GM19468 (cell line): ENCODE measurements at regions not wholly inside any gene's neighbourhood (a gene's known extent, or its start where the extent isn't known, plus 50 kb on each side); places are given as distances from the start of the nearest gene placed in this dataset.
"Not testable (repeated sequence)": the region's sequence is repeated elsewhere in the genome, so short reads cannot be mapped to it uniquely, and the experiment has no call there.

ENCODE experiments used
- ATAC-seq: cut with Tn5 transposase; IDR thresholded peaks from one replicate; pipeline ENCODE4 v1.9.1; 2021; ENCODE audit warnings: mild to moderate bottlenecking, moderate library complexity, moderate number of reproducible peaks; ENCODE audit not compliant: unreplicated experiment; ENCODE audit errors: extremely low read depth

DNA sequence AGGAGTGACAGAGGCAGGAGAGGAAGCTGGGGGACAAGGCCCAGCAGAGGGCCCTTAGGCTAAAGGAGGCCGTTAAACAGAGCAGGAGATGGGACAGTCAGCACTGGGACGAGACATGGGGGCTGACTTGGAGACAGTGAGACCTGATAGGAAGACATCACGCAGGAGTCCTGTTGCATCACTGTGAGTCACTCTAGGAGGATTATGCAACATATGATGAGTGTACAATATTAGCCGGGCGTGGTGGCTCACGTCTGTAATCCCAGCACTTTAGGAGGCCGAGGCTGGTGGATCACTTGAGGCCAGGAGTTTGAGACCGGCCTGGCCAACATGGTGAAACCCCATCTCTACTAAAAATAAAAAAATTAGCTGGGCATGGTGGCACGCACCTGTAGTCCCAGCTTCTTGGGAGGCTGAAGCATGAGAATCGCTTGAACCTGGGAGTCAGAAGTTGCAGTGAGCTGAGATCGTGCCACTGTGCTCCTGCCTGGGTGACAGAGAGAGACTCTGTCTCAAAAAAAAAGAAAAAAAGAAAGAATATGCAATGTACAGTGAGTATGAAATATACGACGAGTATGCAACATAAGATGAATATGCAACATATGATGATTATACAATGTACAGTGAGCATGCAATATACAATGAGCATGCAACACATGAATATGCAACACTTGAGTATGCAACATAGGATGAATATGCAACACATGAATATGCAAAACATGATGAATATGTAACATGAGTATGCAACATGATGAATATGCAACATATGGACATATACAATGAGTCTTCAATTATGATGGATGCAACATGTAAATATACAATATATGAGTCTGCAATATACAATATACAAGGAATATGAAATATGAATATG, 83.3 kb upstream of the ID2 start:
- no peak for ATAC-seq

DNA sequence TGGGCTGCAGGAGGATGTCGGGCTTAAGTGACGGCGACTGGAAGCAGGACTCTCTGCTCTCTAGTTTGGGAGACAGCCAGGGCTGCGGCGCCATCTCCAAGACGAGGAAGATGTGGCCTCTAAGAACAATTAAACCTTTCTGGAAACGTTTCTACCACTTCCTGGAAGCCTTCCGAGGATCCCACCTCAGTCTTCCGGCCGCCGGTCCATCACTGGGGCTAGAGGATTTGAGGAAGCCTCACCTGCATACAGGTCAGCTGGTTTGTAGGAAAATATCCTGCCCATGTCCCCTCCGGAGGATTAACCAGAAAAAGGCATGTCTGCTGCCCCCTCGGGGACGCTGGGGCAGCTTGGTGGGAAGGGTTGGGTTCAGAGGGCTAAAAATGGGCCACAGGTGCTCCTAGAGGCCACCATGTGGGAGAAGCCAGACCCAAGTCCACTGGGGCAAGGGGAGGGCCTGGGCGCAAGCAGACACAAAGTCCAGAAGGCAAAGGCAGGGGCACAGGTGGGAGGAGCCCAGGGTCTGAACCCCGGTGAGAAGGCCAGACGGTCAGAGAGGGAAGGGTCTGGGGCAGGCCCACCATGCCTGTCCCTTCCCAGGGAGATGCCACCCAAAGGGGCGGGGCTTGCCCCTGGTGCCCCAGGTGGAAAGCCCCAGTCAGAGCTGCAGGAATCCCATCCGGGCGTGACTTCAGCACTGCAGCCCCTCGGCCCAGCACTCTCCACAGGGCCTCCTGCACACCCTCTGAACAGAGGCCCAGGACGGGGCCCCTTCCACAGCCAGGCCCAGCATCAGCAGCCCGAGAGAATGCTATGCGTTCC, 82.2 kb upstream of the ID2 start:
- ATAC-seq: no peak

DNA sequence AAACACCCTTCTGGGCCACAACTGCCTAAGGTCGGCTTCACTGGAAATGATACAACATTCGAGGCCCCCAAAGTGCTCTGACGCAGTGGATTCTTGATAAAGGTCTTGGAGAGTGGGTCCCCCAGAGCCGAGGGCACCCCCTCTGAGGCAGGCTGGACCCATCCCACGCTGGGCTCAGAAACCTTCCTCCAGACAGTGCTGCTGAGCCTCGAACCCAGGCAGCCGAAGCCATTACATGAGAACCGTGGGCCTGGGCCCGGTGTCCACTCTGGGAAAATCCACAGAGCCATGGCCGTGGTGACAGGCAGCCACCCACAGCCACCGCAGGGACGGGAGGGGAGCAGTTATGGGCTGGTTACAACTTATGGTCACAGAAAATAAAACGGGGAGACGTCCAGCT, 81.4 kb upstream of the ID2 start:
- ATAC-seq: no peak

DNA sequence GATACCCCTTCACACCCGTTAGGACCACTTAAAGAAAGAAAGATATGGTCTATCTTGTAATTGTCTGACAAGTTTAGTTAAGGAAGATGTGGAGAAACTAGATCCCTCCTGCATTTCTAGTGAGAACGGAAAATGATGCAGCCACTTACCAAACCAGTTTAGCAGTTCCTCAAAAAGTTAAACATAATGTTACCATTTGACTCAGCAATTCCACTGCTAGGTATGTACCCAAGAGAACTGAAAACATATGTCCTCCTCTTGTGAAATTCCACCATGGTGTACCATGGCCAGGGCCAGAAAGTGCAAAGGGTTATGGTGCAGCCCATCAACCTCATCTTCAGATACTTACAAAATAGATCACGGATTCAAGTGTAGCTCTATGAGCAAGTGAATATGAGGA, 79.0 kb upstream of the ID2 start:
- ATAC-seq: no peak

DNA sequence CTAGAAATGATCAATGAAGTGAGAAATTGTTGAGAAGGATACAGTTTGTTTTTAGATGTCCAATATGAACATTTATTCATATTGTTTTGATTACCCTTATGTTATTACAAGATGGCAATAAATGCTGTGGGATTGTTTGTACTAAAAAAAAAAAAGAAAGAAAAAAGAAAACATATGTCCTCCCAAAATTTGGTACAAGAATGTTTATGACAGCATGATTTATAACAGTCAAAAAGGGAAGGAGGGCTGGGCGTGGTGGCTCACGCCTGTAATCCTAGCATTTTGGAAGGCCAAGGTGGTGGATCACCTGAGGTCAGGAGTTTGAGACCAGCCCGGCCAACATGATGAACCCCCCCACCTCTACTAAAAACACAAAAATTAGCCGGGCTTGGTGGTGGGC, 78.5 kb upstream of the ID2 start:
- not testable (repeated sequence) for ATAC-seq

GRCh38 chr2:8604262-8604661, 77.6 kb upstream of the ID2 start:
- no peak for ATAC-seq

DNA sequence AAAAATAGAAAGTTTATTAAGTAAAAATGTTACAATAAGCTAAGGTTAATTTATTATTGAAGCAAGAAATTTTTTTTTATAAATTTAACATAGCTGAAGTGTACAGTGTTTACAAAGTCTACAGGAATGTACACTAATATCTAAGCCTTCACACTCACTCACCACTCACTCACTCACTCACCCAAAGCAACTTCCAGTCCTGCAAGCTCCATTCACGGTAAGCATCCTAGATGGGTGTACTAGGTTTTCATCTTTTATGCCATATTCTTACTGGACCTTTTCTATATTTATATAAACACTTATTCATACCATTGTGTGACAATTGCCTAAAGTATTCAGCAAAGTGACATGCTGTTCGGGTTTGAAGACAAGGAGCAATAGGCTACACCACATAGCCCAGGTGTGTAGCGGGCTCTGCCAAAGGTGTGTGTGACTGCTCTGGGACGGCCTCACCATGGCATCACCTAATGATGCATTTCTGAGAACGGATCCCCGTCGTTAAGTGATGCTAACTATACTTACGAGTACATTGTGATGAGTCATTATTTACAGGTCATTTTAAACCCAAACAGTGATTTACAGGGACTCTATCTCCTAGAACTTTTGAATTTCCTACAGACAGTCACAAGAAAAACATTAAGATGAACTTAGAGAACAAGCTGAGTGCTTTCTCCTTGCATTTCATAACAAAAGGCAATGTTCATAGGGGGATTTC, 76.3 kb upstream of the ID2 start:
- ATAC-seq: no peak

DNA sequence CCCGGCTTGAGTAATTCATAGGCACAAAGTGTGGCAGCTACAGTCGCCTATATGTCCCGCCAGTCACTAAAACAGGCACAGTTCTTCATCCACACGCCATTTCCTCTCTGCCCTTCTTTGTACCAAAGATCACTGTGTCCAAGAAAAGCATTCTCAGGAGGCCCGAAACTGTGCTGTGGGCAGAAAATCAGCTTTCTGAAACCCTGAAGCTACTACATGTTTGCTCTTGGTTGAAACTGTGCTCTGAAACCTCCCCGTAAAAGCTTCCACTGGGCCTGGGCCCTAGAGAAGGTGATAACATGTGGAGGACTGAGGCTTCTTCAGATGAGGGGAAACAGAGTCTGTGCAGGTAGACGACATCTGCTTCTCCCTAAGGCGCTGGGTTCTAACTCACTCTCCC, 75.6 kb upstream of the ID2 start:
- peak; percentile 95 for ATAC-seq

DNA sequence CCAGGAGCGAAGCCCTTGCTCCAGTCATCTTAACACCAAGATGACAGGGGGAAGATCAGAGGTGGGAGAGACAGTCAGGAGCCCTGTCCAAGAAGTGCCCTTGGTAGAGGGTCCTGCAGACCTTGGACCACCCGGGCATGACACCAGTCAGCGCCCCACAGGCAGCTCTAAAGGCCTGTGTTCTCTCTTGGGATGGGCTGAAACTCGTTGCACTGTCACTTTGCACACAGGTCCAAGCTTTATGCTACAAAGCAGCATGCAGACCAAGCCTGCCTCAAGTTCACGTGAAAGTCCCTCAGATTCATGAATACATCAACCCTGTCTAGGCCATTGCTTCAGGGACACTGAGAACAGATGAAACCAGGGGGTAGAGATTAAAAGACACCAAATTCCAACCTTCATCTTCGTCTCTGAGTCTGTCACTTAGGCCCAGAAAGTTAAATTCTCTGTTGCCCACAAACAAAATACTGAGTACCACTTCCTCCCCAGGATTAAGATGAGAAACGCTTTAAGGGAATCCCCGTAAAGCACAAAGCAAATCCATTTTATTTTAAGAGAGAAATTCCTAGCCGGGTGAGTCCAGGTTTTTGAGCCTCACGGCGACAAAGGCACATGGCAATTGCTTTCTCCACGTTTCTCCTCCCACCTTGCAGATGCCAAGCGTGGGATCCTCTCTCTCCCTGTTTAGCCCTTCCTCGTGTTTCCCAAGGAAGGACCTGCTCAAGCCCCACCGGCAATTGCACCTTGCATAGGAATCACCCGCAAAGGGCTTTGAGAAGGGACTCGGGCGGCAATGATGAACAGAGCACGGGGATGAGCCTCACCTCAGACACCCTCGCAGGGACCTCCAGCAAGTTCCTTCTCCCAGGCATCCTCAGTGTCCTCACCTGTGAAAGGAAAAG, 75.0 kb upstream of the ID2 start:
- ATAC-seq: no peak

DNA sequence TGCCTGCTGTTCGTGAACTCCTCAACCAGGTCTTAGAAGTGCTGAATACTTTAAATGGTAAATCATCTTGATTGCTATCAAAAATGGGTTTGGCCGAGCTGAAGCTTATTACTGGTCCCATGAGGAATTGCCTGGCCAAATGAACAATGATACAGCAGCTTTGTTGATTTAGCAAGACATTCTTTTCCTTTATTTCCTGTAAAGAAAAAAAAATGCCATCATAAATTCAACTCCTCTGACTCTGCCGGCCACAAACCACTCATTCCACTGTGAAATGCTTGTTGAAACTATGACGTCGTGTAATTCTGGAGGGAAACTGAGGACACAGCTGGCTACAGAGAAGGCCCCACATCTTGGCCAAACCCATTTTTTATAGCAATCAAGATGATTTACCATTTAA, 74.2 kb upstream of the ID2 start:
- no peak for ATAC-seq

DNA sequence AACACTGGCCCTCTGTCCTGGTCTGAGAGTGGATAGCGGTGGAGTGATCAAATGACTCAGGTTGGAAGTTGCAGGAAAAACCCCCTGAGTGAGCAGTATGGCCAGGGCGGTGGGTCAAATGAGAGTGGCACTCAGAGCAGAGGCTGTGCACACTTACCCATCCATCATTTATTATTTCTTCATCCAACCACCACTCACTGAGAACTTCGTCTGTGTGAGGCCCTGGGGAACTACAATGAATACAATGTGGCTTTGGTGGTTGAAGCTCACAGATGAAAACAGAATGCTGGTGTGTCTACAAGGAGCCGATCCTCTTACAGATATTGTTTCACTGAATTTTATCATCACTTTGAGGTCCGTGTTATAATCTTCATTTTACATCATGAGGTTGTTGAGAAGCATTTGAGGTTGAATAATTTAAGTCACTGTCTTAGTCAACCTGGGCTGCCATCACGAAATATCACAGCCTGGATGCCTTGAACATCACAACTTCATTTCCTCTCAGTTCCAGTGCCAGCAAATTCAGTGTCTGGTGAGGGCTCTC, 73.4 kb upstream of the ID2 start:
- no peak for ATAC-seq

DNA sequence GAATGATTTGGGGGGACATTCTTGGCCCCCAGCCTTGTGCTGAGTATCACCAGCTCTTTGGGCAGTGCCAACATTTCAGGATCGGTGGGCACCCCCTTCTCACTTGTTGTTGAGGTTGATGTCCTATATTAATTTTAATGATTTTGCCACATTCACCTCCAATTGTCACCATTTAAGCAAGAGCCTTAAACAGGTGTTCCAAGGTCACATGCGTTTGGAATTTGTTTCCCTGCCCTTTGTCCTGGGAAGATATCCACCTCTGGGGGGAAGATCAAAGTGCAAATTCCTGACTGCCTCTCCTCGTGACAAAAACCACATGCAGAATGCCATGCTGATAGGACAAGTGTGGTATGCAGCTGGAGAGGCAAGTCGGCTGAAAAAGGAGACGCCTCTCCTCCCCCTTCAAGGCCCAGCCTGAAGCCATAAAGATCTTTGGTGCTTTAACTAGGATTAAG, 72.5 kb upstream of the ID2 start:
- ATAC-seq: no peak

GRCh38 chr2:8610775-8611174, 71.1 kb upstream of the ID2 start:
- not testable (repeated sequence) for ATAC-seq

- ATAC-seq: no peak
These were observed 70.6 kb upstream of the ID2 start for GRCh38 chr2:8611246-8611645.

DNA sequence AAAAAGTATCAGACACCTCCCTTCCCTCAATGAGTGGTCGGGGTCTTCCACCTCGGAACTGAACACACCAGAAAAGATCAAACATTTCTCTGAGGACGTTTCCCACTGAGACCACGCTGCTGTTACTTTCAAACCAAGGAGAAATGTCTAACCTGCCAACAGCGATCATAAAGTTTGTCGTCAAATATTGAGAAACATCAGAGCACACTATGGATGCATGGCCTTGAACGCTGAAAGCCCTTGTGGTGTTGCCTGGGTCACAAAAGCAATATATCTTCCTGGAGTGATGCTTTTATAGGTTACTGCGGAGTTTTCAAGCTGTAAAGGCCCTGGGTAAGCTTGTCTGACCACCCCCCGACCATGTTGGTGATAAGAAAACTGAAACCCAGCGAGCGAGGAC, 70.2 kb upstream of the ID2 start:
- ATAC-seq: no peak

GRCh38 chr2:8612734-8613179, 69.1 kb upstream of the ID2 start:
- ATAC-seq: no peak

DNA sequence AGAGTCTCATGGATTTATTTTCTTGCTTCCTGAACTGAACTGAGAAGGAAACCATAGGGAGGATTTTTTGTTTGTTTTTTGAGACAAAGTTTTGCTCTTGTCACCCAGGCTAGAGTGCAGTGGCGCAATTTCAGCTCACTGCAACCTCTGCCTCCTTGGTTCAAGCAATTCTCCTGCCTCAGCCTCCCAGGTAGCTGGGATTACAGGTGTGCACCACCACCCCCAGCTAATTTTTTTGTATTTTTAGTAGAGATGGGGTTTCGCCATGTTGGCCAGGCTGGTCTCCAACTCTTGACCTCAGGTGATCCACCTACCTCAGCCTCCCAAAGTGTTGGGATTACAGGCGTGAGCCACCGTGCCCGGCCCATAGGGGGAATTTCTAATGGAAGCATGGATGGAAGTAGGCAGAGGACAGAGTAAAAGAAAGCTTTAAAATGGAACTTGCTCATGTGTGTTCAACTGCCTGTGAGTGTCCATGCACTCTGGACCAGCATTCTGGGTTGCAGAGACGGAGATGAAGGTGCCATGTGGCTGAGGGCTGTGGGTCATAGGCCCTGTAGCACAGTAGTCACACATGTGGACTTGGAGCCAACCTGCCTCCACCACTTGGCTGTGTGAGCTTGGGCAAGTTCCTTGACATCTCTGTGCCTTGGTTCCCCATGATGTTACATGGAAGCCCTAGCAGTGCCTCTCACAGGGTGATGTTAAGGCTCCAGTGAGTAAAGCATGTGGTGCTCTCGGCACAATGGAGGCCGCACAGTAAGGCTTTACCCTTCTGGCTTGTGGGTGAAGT, 68.5 kb upstream of the ID2 start:
- not testable (repeated sequence) for ATAC-seq

DNA sequence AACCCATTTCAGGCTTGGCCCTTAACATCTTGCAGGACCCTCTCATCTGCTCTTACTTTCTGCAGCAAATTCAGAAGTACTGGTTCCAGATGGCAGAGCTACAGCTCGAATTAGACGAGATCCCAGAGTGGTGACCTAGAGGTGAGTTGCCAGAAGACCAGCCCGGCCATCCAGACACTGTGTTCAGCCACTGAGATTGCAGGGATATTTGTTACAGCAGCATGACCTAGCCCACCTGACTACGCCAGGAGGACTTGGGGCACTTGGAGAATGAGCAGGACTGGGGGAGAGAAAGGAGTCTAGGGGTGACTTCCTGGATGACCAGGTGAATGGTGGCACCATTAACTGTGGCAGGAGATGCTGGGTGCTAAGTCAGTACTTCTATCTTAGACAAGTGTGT, 67.2 kb upstream of the ID2 start:
- no peak for ATAC-seq

DNA sequence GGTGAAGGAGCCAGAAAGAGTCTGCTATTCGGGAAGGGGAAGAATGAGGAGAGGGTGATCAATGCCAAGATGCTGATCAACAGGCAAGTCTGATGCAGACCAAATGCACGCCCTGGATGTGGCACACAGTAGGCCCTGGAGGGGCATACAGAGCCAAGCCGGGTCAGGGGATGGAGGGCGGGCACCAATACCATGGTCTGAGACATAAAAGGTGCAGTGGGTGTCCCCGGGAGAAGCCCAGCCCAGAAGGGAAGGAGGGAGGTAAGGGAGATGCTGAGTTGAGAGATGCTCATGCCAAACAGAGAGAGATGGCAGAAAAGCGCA, 66.6 kb upstream of the ID2 start:
- ATAC-seq: no peak
